NCI-H226 (cell line): ENCODE measurements at regions not wholly inside any gene's neighbourhood (a gene's known extent, or its start where the extent isn't known, plus 50 kb on each side); places are given as distances from the start of the nearest gene placed in this dataset.

ENCODE experiments used
- DNase-seq: peaks from one replicate; pipeline ENCODE4 v3.0.0-alpha.2; 2015

DNA sequence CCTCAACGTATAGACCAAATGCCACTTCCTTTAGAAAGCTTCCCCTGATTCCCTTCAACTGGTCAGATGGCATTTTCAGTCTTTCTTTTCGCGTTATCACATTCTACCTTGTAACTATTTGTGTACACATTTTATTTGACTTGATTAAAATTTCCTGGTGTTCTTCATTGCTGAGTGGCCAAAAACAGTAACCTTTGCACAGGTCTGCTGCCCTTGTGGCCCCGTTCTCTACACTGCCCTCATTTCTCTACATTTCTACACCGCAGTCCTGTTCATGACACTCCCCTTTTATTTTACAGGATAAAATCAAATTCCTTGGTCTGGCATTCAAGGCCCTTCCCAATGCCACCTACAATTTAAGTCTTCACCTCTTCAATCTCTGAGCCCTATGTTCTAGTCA is 334.2 kb upstream of the SLC30A5 start:
- DNase-seq, result no peak

DNA sequence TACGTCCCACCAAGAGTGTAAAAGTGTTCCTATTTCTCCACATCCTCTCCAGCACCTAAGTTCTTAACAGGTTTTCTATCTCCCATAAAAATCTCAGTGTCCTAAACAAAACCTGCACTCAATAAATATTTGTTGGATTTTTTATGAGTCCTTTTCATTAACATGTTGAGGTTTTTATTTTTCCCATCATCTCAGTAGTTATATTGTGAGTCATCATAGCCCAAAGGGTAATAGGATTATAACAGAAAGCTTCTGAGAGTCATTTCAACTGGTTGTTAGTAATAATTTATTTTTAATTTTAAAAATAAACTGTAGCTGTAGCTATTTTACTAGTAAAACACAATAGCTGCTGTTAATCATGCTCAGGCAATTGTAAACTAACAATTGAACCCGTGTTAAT is 331.6 kb upstream of the SLC30A5 start:
- DNase-seq, result no peak

DNA sequence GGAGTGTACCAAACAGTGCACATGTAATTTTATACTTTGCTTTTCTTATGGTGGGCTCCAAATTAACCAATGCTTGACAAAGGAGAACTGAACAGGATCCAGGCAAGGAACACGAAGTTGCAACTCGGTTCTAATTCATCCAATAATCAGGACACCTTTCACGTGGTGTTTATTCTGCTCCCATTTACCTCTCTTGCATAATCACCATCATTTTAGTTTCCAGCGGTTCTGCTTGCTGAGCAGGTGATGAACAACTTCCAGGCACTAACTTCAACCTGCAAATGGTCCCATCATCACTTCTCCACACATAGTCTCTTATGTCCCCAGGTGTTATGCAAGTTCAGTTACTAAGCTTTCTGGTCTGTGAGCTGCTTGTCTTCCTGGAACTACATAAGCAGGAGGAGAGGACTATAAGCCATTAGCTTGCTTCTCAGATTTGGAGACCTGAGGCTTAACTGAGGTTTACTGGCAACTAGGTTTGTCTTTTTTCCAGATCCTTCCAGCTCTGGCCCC is 326.8 kb upstream of the SLC30A5 start:
- no peak for DNase-seq

DNA sequence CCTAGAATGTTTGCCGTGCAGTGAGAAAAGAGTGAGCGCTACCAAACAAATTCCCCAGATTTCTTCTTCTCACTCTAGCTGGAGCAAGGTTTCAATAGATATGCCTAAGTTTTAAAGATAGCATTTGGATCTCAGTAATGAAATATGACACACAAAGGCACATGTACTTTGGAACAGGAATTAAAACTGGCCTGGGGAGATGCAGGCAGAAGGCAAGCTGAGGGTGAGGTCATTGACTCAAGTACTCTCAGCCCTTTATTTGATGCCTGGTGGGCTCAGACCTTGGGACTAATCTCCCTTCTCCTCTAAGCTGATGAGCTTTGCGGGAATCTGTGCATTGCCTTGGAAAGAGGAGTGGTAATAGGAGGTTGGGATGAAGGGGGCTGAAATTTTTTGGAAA is 323.3 kb upstream of the SLC30A5 start:
- DNase-seq, result no peak

DNA sequence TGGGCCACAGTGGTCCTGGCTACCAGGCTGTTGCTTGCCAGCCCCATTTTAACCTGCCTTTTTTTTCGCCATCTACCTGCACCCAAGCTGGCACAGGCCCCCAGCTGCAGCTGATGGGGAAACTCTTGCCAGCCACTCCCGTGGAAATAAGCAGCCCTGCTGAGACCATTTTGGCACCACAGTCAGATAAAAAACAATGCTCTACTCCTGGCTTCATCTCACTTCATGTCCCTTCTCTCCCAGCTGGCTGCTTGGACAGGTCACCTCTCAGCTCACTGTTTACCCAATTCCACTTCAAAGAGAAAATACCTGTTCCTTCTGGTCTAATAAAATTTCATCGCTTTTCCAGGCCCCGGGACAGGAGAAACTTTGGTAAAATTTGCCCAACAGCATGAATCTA is 322.6 kb upstream of the SLC30A5 start:
- DNase-seq, result no peak

DNA sequence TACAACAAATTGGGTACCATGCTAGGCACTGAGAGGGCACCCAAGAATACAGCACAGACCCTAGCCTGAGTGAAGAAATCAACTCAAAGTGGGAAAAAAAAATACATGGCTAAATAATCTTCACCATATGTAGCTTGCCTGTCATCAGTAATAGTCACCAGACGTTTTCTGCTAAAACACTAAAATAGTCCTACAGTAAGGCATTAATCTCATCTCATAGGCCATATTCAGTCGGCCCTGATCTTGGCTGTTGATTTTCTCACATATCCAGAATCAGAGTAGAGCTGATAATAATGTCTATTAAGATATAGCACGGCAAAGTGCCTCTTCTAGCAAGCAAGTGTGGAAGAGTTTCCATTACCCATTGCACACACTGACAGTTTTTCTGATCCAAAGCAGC is 322.1 kb upstream of the SLC30A5 start:
- no peak for DNase-seq

DNA sequence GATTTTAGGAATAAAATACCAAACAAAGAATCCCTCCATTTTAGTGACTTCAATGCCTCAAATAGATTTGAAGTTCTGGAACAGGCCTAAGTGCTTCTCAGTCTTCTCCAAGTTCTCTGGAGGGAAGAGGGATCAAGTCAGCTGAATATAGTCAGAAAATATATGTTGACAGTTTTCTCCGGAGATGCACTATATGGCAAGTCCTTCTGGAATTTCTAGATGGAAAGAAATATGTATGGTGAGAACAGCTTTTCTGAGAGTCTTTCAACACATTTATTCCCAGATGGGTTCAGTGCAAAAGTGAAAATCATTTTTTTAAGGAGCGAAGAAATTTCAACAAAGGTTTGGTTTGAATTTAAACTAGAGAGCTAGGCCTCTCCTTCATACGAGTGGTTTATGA is 317.4 kb upstream of the SLC30A5 start:
- DNase-seq, result no peak

DNA sequence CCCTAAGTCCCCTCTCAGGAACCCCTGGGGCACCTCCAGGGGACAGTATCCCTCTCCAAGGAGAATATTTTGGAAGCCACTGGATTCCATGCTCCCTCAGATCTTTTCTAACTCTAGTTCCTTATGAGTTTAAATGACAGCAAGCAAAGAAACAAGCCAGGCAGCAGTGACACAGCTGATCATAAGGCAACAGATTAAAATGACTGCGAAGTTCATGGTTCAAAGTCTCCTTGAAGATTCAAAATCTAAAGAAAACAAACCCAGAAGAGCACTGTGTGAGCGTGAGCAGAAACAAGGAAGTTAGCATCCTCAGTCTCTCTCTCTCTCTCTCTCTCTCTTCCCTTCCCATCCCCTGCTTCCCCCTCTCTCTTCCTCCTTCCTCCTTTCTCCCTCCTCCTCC is 316.7 kb upstream of the SLC30A5 start:
- DNase-seq, result no peak

DNA sequence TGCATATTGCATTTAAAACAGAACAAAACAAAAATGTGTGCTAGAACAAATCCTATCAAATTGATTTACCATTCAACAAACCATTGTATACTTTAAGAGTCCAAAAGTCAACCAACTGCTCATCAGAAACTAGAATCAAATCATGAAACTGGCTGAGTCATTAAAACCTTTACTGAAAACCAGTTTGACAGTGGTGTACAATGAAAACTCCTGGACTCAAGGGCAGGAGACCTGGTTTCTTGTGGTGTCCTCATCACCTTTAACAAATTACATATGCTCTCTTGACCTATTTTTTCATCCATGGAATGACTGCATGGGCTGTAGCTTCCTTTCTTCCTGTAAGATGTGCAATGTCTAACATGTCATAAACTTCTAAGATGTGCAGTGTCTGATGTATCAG is 315.3 kb upstream of the SLC30A5 start:
- no peak for DNase-seq

DNA sequence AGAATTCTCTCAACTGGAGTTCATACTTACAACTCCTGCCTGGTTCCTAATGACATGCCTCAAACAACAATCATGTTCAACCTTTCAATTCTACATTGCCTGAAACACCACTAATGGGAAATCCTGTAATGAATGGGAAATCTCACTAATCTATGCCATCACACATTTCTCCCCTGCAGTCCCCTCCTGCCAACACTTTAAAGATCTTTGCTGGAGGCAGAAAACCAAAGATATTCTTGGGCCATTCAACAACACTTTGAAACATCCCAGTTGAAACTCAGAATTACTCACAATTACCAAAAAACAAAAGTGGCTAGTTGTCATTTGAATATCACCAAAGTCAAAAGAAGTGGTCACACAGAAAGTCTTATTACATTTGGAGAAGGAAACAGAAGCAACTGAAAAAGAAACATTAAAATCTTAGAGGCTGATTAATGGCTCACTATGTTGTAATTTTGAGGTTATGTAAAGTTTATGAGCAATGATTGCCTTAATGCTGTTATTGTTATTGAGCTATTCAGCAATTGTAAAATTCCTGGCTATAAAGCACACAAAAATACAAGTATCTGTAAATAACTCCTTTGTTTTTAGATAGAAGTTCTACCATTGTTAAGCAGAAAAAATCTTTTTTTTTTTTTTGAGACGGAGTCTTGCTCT is 313.4 kb upstream of the SLC30A5 start:
- DNase-seq, result no peak

DNA sequence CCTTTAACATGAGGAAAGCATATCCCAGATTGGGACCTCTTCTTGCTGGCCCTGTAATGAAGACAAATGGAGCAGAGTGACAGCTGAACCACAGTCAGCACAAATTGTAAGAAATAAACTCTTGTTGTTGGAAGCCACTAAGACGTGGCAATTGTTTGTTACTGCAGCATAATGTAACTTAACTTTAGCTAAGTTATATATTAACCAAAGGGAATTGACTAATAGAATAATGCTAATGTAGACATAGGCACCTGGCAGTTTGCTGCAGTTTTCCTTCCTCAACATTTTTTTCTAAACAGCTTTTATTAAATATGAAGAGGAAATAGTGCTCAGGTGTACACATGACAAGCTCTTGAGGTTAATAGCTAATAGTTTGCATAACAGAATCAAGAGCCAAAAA is 300.7 kb upstream of the SLC30A5 start:
- no peak for DNase-seq

DNA sequence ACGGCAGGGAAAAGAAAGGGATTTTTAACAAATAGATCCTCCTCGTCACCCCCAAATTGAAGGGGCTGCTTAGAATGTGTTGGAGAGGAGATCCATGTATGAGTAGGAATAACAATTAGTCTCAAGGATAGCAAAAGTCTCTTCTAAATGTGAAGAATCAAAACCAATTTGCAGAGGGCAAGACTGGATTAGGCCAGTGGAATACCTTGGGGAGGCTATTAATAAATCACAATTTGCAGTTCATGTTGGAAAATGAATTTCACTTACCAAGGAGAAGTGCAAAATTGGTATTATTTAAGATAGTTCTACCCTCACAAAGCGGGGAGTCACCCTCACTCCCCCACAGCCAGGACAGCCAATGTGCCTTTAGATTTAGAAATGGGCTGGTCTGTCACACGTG is 299.8 kb upstream of the SLC30A5 start:
- DNase-seq, result no peak

DNA sequence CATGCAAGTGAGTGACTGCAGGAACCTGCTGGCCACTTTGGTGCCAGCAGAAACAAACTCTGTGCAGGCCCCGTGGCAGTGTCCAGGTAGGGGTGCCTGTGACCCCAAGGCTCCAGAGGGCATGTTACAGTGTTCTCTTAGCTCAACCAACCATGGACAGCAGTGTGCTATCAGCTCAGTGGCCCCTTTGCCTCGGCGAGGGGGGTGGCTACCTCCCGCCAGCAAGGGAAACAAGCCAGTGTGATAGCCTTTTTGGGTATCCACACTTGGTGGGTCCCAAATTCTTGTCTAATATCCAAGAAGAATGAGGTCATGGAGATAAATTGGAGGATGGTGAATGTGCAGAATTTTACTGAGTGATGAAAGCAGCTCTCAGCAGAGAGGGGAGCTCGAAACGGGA is 298.6 kb upstream of the SLC30A5 start:
- DNase-seq, result no peak

DNA sequence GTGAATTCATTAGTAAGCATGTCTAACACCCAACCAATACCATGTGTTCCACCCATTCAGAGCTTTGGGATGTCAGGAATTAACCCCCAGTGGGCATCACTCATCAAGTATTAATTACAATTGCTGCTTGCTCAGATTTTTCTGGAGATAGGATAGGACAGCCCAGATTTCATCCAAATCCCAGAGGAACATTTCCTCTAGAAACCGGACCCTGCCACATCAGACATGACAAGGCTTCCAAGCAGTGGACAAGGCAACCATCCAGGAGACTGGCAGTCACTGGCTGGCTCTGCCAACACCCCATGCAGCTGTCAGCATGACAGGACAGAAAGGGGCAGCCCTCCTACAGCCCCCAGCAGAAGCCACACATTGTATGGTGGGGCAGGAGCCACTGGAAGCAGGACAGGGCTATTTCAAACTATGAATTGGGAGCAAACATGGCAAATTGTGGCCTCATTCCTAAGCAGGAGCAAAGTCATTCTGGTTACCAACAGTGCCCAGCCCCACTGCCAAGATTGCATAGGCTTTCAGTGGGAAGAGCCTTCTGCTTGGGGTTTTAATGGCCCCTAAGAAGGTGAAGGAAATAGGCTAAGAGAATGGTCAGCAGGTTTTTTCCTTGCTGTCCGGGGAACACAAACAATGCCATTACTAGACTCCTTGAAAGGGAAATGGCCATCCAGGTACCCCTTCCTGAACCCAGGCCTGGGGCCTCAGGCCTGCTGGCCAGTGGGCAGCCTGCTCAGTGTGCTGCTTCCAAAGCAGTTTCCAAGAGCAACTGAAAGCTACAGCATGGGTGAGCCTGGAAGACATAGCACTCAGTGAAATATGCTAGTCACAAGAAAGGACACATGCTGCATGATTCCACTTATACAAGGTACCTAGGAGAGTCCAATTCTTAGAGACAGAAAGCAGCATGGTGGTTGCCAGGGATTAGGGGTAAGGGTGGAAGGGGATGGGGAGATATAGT is 294.7 kb upstream of the SLC30A5 start:
- DNase-seq, result no peak

DNA sequence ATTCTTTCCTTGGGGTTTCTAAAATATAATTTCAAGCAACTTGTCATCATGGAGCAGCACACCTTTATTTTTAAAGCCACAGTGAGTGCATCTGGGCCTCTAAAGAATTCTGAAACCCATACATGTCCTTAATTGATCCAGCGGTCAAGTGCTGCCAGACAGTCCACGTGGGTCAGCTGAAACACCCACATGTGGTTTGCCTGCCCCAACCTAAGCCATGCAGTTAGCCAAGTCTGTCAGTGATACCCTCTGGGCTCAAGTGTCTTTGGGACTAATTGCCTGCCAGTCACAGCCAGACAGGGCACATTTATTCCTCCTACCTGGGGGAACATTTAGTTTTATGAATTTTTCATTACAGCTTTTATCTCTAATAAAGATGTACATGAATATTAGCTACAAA is 291.4 kb upstream of the SLC30A5 start:
- DNase-seq, result no peak

DNA sequence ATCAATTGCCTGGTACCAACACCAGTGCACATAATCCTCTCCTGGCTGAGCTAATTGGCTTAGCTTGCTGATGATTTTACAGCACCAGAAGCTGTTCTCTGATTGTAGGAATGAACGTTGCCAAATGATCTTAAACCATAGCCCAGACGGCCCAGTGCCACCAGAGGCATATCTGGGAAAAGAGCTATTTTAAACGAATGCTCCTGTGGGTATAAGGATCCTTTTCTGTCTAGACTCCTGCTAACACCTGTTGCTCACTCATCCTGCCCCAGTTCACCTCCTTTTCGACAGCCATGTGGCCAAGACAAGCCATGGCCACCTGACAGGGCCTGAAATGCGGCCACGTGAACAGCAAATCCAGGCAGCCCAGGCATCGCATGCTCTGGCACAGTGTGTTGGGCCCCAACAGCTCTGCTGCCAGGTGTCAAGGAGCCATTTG is 289.9 kb upstream of the SLC30A5 start:
- DNase-seq, result no peak

DNA sequence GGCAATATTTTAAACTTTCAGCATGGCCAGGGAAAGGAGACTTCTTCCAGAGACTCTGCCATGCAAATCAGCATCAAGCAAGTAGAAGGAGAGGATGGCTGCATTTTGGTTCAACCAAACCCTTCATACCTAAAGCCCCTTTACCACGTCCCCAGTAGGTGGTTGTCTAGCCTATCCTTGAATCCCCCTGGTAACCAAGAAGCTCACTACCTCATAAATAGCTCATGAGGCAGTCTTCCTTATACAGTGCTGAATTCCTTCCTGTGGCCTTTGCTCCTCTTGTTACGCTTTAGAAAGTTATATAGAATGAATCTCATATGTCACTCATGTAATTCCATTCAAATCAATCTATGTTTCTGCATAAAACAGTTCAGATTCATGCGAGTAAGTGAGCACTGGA is 289.5 kb upstream of the SLC30A5 start:
- DNase-seq, result no peak

DNA sequence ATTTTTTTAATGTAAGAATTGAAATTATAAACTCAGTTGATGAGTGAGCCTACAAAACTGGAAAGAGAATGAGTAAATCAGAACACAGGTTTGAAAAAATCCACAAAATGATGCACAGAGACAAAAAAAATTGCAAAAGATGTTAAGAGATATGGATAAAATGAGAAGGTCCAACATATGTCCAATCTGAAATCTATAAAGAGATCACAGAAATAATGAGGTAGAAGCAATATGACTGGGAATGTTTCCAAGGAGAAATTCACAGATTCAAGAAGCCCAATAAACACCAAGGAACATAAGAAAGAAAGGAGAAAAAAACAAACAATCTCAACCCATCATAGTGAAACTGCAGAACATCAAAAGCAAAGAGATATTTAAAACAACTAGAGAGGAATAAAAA is 288.4 kb upstream of the SLC30A5 start:
- DNase-seq, result no peak

DNA sequence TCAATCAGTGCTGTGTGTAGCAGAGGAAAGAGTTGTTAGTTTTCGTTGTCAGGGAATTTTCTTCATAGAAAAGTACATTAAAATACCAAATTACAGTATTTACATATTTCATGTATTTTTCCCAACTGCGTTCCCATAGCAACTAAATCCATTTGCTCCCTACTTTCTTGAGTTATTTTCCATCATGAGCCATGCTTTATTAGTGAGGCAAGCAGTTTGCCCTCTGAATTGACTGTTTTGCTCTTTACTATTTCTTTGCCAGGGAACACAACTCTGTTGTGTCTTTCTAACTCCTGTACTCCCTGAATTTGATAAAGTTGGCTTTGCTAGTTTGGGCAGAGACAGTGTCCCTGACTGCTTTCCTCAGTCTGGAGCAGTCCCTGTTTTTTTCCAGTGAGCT is 276.2 kb upstream of the SLC30A5 start:
- DNase-seq, result no peak

DNA sequence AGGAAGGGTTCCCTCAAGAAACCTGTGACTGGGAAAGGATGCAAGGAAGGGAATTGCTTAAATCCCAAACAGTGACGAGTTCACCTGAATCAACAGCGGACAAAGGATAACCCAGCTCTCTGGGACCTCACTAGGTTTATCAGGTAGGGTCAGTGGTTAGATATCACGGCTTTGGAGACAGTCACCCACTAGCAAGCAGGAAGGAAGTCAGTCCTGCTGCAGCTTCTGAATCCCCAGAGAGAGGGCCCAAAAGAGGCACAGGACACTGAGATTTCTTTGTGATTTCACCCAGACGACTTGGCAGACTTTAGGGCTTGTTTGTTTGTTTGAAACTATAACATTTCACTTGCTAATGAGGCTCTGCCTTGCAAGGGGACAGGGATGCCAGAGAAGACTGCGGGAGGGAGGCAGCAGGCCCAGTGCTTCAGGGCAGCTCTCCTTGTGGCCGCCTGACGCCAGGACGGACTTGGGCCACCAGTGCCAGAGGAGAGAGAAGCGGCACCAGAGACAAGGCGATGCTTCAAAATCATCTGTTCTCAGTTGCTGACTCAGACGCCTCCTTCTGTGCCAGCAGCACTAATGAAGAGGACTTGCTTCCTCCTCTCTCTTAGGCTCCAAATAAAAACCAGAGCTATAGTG is 275.6 kb upstream of the SLC30A5 start:
- DNase-seq, result no peak

DNA sequence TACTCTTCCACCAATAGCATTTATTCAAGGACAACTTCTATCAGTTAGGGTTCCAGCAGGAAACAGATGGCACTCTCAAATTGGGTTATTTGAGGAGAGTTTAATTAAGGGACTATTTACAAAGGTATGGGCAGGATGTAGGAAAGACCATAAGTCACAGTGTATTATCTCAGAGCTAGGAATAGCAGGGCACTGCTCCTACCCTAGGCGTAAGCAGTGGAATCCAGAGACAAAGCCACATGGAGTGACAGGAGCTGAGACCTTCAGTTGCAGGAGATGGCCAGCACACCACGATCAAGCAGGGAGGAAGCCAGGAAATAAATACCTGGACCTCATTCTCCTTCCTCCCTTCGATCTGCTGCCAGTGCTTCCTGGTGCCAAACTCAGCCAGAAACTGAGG is 274.9 kb upstream of the SLC30A5 start:
- DNase-seq, result no peak

DNA sequence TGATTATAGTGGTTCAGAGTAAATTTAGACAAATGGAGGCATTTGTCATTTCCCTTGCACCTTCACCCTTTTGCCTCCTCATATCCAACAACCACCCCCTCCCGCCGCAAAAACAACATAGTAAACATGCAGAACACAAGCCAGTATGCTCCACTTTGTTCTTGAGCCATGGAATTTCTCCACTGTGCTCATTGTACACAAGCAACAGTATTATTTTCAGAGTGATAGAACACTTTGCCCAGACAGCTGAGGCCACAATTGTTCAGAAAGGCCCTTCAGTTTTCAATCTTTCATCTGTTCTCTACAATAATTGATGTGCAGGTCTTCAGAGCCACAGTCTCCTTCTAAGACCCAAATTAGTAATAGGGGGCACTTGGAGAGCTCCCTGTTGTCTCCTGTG is 272.8 kb upstream of the SLC30A5 start:
- DNase-seq, result no peak

DNA sequence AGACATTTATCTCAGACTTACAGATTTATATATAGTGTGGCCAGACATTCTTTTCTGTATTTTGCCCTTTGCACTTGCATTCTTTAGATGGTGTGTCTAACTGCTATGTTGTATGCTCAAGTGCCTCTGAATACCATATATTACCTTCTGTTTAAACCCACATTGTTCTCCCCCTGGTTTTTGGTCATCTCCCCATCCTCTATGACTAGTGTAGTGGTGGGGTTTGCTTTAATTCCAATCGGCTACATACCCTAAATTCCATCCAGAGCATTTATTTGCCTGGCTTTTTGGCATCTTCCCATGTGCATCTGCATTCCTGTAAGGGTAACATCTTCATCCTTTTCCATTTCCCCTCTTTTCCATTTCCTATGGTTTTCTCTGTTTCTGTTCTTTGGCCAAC is 271.0 kb upstream of the SLC30A5 start:
- DNase-seq, result no peak

DNA sequence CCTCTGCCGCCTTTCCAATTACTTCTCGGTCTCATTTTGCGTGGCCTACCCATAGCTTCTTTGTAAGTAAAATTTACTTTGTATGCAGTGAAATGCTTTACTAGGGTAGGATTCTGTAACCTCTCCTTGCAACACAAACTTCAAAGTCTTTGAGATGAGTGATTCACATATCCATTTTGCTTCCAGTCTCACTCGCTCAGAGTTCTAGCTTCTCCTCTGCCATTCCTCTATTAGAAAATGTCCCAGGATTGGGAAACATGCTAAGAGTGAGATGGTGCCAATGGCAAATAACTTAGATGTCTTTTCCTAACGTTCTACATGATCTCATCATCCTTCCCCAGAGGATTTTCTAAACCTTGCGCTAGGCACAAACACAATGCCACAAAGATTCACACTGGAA is 270.5 kb upstream of the SLC30A5 start:
- no peak for DNase-seq
